HEK293T (cell line): ENCODE measurements at regions not wholly inside any gene's neighbourhood (a gene's known extent, or its start where the extent isn't known, plus 50 kb on each side); places are given as distances from the start of the nearest gene placed in this dataset.

Source experiments
- ARNT ChIP-seq: fragments of 450-650 bp; IDR thresholded peaks from 2 replicates; pipeline ENCODE4 v1.6.1; 2017; ENCODE audit warnings: mild to moderate bottlenecking
- BHLHE40 ChIP-seq: fragments of 450-650 bp; IDR thresholded peaks from 2 replicates; pipeline ENCODE4 v1.6.1; 2016; ENCODE audit warnings: mild to moderate bottlenecking, moderate library complexity, borderline replicate concordance
- ELF4 ChIP-seq: fragments of 450-650 bp; IDR thresholded peaks from 2 replicates; pipeline ENCODE4 v1.6.1; 2017; ENCODE audit warnings: antibody characterized with exemption
- FOXA1 ChIP-seq: fragments of 450-650 bp; IDR thresholded peaks from 2 replicates; pipeline ENCODE4 v1.6.1; 2016; ENCODE audit warnings: mild to moderate bottlenecking
- FOXK2 ChIP-seq: fragments of 450-650 bp; IDR thresholded peaks from 2 replicates; pipeline ENCODE4 v1.6.1; 2016; ENCODE audit warnings: mild to moderate bottlenecking
- FOXM1 ChIP-seq: fragments of 450-650 bp; IDR thresholded peaks from 2 replicates; pipeline ENCODE4 v1.6.1; 2017; ENCODE audit warnings: mild to moderate bottlenecking, borderline replicate concordance
- L3MBTL2 ChIP-seq: fragments of 450-650 bp; conservative IDR thresholded peaks from 2 replicates; pipeline ENCODE4 v1.6.1; 2016; ENCODE audit warnings: mild to moderate bottlenecking
- PKNOX1 ChIP-seq: fragments of 450-650 bp; IDR thresholded peaks from 2 replicates; pipeline ENCODE4 v1.6.1; 2016
- SP1 ChIP-seq: fragments of 450-650 bp; IDR thresholded peaks from 2 replicates; pipeline ENCODE4 v1.6.1; 2017
- SUZ12 ChIP-seq: fragments of 450-650 bp; IDR thresholded peaks from 2 replicates; pipeline ENCODE4 v1.6.1; 2016; ENCODE audit warnings: mild to moderate bottlenecking
- TARDBP ChIP-seq: fragments of 450-650 bp; IDR thresholded peaks from 2 replicates; pipeline ENCODE4 v1.6.1; 2016

DNA sequence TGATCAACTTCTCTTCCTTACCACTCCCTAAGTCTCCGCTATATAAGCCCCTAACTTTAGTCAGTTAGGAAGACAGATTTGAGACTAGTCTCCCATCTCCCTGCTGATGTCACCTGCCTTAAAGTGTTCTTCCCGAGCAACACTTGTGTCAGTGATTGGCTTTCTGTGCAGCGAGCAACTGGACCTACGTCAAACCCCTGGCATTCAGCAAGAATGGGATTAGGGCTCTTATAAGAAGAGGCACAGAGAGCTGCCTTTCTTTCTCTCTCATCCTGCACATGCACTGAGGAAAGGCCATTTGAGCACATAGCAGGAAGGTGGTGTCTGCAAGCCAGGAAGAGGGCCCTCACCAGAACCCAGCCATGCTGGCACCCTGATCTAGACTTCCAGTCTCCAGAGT is 116.6 kb upstream of the THY1 start:
- TF ChIP-seq SP1: no peak
- TF ChIP-seq BHLHE40: no peak
- TF ChIP-seq L3MBTL2: no peak
- TF ChIP-seq ELF4: no peak
- no peak for TF ChIP-seq ARNT
- no peak for TF ChIP-seq PKNOX1
- TF ChIP-seq SUZ12: no peak
- TF ChIP-seq FOXA1: no peak
- no peak for TF ChIP-seq FOXK2
- TF ChIP-seq FOXM1: no peak
- TF ChIP-seq TARDBP: no peak
